NCI-H748 (cell line): ENCODE measurements at regions not wholly inside any gene's neighbourhood (a gene's known extent, or its start where the extent isn't known, plus 50 kb on each side); places are given as distances from the start of the nearest gene placed in this dataset.
"Not testable (repeated sequence)": the region's sequence is repeated elsewhere in the genome, so short reads cannot be mapped to it uniquely, and the experiment has no call there.

Experiments used
- DNase-seq: peaks from one replicate; lab custom pipeline; 2025; ENCODE audit not compliant: unreplicated experiment; lab: John Stamatoyannopoulos, UW

GRCh38 chr7:142637240-142637639, 112.0 kb upstream of the PRSS1 start:
- DNase-seq: no peak

GRCh38 chr7:142636751-142637150, 112.5 kb upstream of the PRSS1 start:
- no peak for DNase-seq

GRCh38 chr7:142636107-142636506, 113.2 kb upstream of the PRSS1 start:
- not testable (repeated sequence) for DNase-seq

- DNase-seq: peak; percentile 75
These were observed 116.8 kb upstream of the PRSS1 start for GRCh38 chr7:142632271-142633134.

- DNase-seq: no peak
These were observed 119.5 kb upstream of the PRSS1 start for GRCh38 chr7:142629588-142630260.

GRCh38 chr7:142628945-142629344, 120.3 kb upstream of the PRSS1 start:
- no peak for DNase-seq

GRCh38 chr7:142627223-142627622, 122.0 kb upstream of the PRSS1 start:
- DNase-seq: not testable (repeated sequence)

GRCh38 chr7:142626420-142627035, 122.7 kb upstream of the PRSS1 start:
- peak; percentile 34 for DNase-seq

- not testable (repeated sequence) for DNase-seq
These were observed 124.1 kb upstream of the PRSS1 start for GRCh38 chr7:142625216-142625615.

GRCh38 chr7:142620402-142620801, 128.9 kb upstream of the PRSS1 start:
- DNase-seq: no peak

GRCh38 chr7:142618655-142619351, 130.5 kb upstream of the PRSS1 start:
- DNase-seq: no peak

- no peak for DNase-seq
These were observed 132.4 kb upstream of the PRSS1 start for GRCh38 chr7:142616842-142617241.

GRCh38 chr7:142616121-142616643, 133.1 kb upstream of the PRSS1 start:
- DNase-seq: no peak

- DNase-seq: no peak
These were observed 133.8 kb upstream of the PRSS1 start for GRCh38 chr7:142615508-142615907.

GRCh38 chr7:142614116-142614515, 135.2 kb upstream of the PRSS1 start:
- DNase-seq: no peak

GRCh38 chr7:142612237-142612881, 136.9 kb upstream of the PRSS1 start:
- DNase-seq: peak; percentile 22

GRCh38 chr7:142611566-142612236, 137.6 kb upstream of the PRSS1 start:
- no peak for DNase-seq

- no peak for DNase-seq
These were observed 140.4 kb upstream of the PRSS1 start for GRCh38 chr7:142608630-142609428.

GRCh38 chr7:142607351-142607750, 141.9 kb upstream of the PRSS1 start:
- no peak for DNase-seq
